Endothelial cell of umbilical vein (primary cell): ENCODE measurements at regions not wholly inside any gene's neighbourhood (a gene's known extent, or its start where the extent isn't known, plus 50 kb on each side); places are given as distances from the start of the nearest gene placed in this dataset.

Source experiments
- BruUV-seq: library from RNA; stranded (reverse); fragments of 400-500 nt; replicated peaks from 2 replicates; lab custom pipeline; 2021; lab: Mats Ljungman, UMichigan
- CTCF ChIA-PET: fragments of 300-600, 350-600 bp; sonication (Branson Sonifier 250); formaldehyde crosslinking; loops from one replicate; lab custom pipeline; 2021; ENCODE audit warnings: antibody characterized with exemption, inconsistent platforms; lab: Charles Lee
- POLR2A ChIA-PET: fragments of 300-600, 350-600 bp; sonication (Branson Sonifier 250); formaldehyde crosslinking; loops from one replicate; lab custom pipeline; 2021; ENCODE audit warnings: antibody characterized with exemption, inconsistent platforms; lab: Charles Lee
- DNase-seq: peaks from one replicate; pipeline ENCODE4 v3.0.0-alpha.2; 2011; ENCODE audit warnings: low read depth, low spot score
- FAIRE-seq: peaks from 2 replicates; lab custom pipeline; 2011; peaks lifted over from hg19 to GRCh38; lab: Jason Lieb, UNC
- H2AFZ ChIP-seq: 2 replicates; pipeline ENCODE4 v1.6.0; 2012; ENCODE audit warnings: low read depth, low read length, control low read depth, inconsistent platforms
- H3K27ac ChIP-seq: 2 replicates; pipeline ENCODE4 v1.5.1; 2011; ENCODE audit warnings: low read depth, mild to moderate bottlenecking, control low read depth, low read length, moderate library complexity; ENCODE audit not compliant: insufficient read depth
- H3K27me3 ChIP-seq, 2 experiments: 2 replicates each; pipeline versions ENCODE4 v1.6.0 to v1.6.1; 2011; ENCODE audit warnings: low read length in 2 of 2, mixed read lengths in 1 of 2; ENCODE audit not compliant: control insufficient read depth in 2 of 2, insufficient read depth in 2 of 2
- H3K36me3 ChIP-seq, 2 experiments: 2 replicates in 1 of 2; 3 replicates in 1 of 2; pipeline ENCODE4 v1.5.1; 2011; ENCODE audit warnings: low read length in 2 of 2, mild to moderate bottlenecking in 1 of 2, moderate library complexity in 1 of 2; ENCODE audit not compliant: control insufficient read depth in 2 of 2, insufficient read depth in 2 of 2; ENCODE audit errors: extremely low read depth in 1 of 2
- H3K4me1 ChIP-seq: 3 replicates; pipeline ENCODE4 v1.5.1; 2011; ENCODE audit warnings: mild to moderate bottlenecking, low read length; ENCODE audit not compliant: control insufficient read depth, insufficient read depth; ENCODE audit errors: extremely low read depth
- H3K4me2 ChIP-seq: 2 replicates; pipeline ENCODE4 v1.6.1; 2011; ENCODE audit warnings: low read length, control low read depth, mixed read lengths; ENCODE audit not compliant: insufficient read depth
- H3K4me3 ChIP-seq, 3 experiments: fragments of 200-600 bp in 1 of 3; sonication (generic), shearing (Covaris generic) in 1 of 3; replicated peaks in 1 of 3; 2 replicates each; pipeline ENCODE4 v1.5.1; 2011 to 2016; ENCODE audit warnings: control low read depth in 3 of 3, low read length in 3 of 3, mild to moderate bottlenecking in 2 of 3, inconsistent platforms in 1 of 3, low read depth in 1 of 3, moderate library complexity in 1 of 3; ENCODE audit not compliant: insufficient read depth in 1 of 3
- H3K79me2 ChIP-seq: 2 replicates; pipeline ENCODE4 v1.6.0; 2012; ENCODE audit warnings: low read length, inconsistent platforms; ENCODE audit not compliant: control insufficient read depth, insufficient read depth
- H3K9ac ChIP-seq: replicated peaks from 2 replicates; pipeline ENCODE3; 2011; ENCODE audit warnings: low read length, control low read depth; ENCODE audit not compliant: insufficient read depth; ENCODE audit errors: extremely low read depth
- H3K9me1 ChIP-seq: replicated peaks from 3 replicates; pipeline ENCODE4 v1.6.0; 2011; ENCODE audit warnings: mild to moderate bottlenecking, low read length; ENCODE audit not compliant: control insufficient read depth, insufficient read depth; ENCODE audit errors: extremely low read depth
- H3K9me3 ChIP-seq: replicated peaks from 2 replicates; pipeline ENCODE4 v1.5.1; 2012; ENCODE audit warnings: low read length, inconsistent platforms; ENCODE audit not compliant: control insufficient read depth, insufficient read depth
- H4K20me1 ChIP-seq: replicated peaks from 2 replicates; pipeline ENCODE3; 2011; ENCODE audit warnings: mild to moderate bottlenecking, low read length; ENCODE audit not compliant: control insufficient read depth, insufficient read depth; ENCODE audit errors: extremely low read depth
- CTCF ChIP-seq, 2 donors: IDR thresholded peaks; 1 replicate in 1 of 2; 2 replicates in 1 of 2; pipeline ENCODE4 v1.5.1; 2011; ENCODE audit warnings: low read length in 2 of 2, mild to moderate bottlenecking in 2 of 2, moderate library complexity in 2 of 2, control low read depth in 1 of 2, inconsistent platforms in 1 of 2, low read depth in 1 of 2; ENCODE audit not compliant: insufficient read depth in 1 of 2; ENCODE audit errors: extremely low read depth in 1 of 2
- EZH2 ChIP-seq: IDR thresholded peaks from 2 replicates; pipeline ENCODE4 v1.6.1; 2012; ENCODE audit warnings: borderline replicate concordance, low read depth, mild to moderate bottlenecking, moderate library complexity, low read length, inconsistent platforms; ENCODE audit not compliant: severe bottlenecking
- FOS ChIP-seq: IDR thresholded peaks from 2 replicates; pipeline ENCODE4 v1.6.1; 2011; ENCODE audit warnings: mild to moderate bottlenecking, low read length, moderate library complexity, borderline replicate concordance; ENCODE audit not compliant: insufficient read depth
- GATA2 ChIP-seq: IDR thresholded peaks from 2 replicates; pipeline ENCODE4 v1.7.0; 2011; ENCODE audit warnings: low read depth, mild to moderate bottlenecking, moderate library complexity, mixed read lengths, low read length; ENCODE audit not compliant: insufficient read length, insufficient read depth
- JUN ChIP-seq: IDR thresholded peaks from 2 replicates; pipeline ENCODE4 v1.6.1; 2011; ENCODE audit warnings: borderline replicate concordance, low read depth; ENCODE audit not compliant: insufficient read length, insufficient read depth
- MAX ChIP-seq: IDR thresholded peaks from 2 replicates; pipeline ENCODE4 v1.6.1; 2011; ENCODE audit not compliant: insufficient read depth, insufficient read length
- MYC ChIP-seq: IDR thresholded peaks from one replicate; pipeline ENCODE4 v1.6.1; 2011; ENCODE audit warnings: mild to moderate bottlenecking, low read depth, low read length
- POLR2A ChIP-seq: IDR thresholded peaks from 2 replicates; pipeline ENCODE4 v1.6.1; 2012; ENCODE audit warnings: low read depth, mild to moderate bottlenecking, control low read depth, low read length
- POLR2AphosphoS5 ChIP-seq: IDR thresholded peaks from 2 replicates; pipeline ENCODE4 v1.6.1; 2012; ENCODE audit warnings: low read depth, mild to moderate bottlenecking, control low read depth, low read length, moderate library complexity; ENCODE audit not compliant: insufficient read depth
- dilution Hi-C: fragments of 300-500 bp; cut with MboI; formaldehyde crosslinking; loops from one replicate; pipeline ENCODE4 v1.15.0; 2019; ENCODE audit warnings: low sequenced_read_pairs; ENCODE audit not compliant: extremely low pct_ligation_motif_present
- intact Hi-C: fragments of 100-400 bp; cut with micrococcal nuclease; formaldehyde crosslinking; loops from one replicate; pipeline ENCODE4 v1.10.0; 2022

GRCh38 chr6:153673225-153673624 is 365.8 kb upstream of the OPRM1 start:
- H4K20me1 ChIP-seq: no peaks in the 10 kb centered on the region
- FAIRE-seq (no peak), DNase-seq (no peak)
- H3K36me3 ChIP-seq: no peaks in the 10 kb centered on the region
- ChIA-PET POLR2A (no interaction called here), CTCF (no interaction called here)
- no peaks in the 10 kb centered on the region for H3K27me3 ChIP-seq
- H3K9me1 ChIP-seq: no peaks in the 10 kb centered on the region
- intact Hi-C loops: no loop called here
- H3K27ac ChIP-seq: no peak overlapping the region
- H3K9me3 ChIP-seq: peaks cover 6% of the 10 kb centered on the region
- TF ChIP-seq GATA2 (no peak), POLR2A (no peak), MYC (no peak), CTCF (IDR thresholded peaks at IDR 0.05; ENCODE audit: extremely low read depth in 1 of 2, insufficient read depth in 1 of 2, low read depth in 1 of 2, low read length in 2 of 2) (no peak), JUN (no peak), POLR2AphosphoS5 (no peak), MAX (no peak), FOS (no peak), EZH2 (no peak)
- dilution Hi-C loops: no loop called here
- H3K4me1 ChIP-seq: no peaks in the 10 kb centered on the region
- no TSS peak for BruUV-seq
- H3K9ac ChIP-seq: no peak overlapping the region
- H3K79me2 ChIP-seq: no peaks in the 10 kb centered on the region
- no peak overlapping the region for H3K4me2 ChIP-seq
- H2AFZ ChIP-seq: no peak overlapping the region
- no peak overlapping the region for H3K4me3 ChIP-seq
